H1 (cell line): ENCODE measurements at regions not wholly inside any gene's neighbourhood (a gene's known extent, or its start where the extent isn't known, plus 50 kb on each side); places are given as distances from the start of the nearest gene placed in this dataset.

ENCODE experiments used
- CTCF ChIA-PET: fragments of 300-600 bp; sonication (Branson Sonifier 250); formaldehyde crosslinking; loops from one replicate; lab custom pipeline; 2021; ENCODE audit not compliant: partially characterized antibody; lab: Charles Lee
- POLR2A ChIA-PET: fragments of 300-600 bp; sonication (Branson Sonifier 250); formaldehyde crosslinking; loops from one replicate; lab custom pipeline; 2021; ENCODE audit warnings: inconsistent platforms; ENCODE audit not compliant: partially characterized antibody; lab: Charles Lee
- DNase-seq, 2 experiments: peaks; one replicate each; pipeline versions ENCODE4 v3.0.0 to v3.0.0-alpha.2; 2010 to 2022; ENCODE audit warnings: low spot score in 2 of 2, low read depth in 1 of 2, mixed read lengths in 1 of 2
- FAIRE-seq: peaks from 2 replicates; lab custom pipeline; 2011; peaks lifted over from hg19 to GRCh38; lab: Jason Lieb, UNC
- H2AFZ ChIP-seq: 2 replicates; pipeline ENCODE4 v1.8.1; 2012; ENCODE audit warnings: low read length, inconsistent platforms
- H2AK5ac ChIP-seq: 2 replicates; pipeline ENCODE4 v1.6.1; 2013; ENCODE audit warnings: low read depth, low read length
- H2BK120ac ChIP-seq: replicated peaks from 2 replicates; pipeline ENCODE3; 2013; ENCODE audit warnings: low read depth, low read length, inconsistent platforms
- H2BK12ac ChIP-seq: 2 replicates; pipeline ENCODE4 v1.6.1; 2013; ENCODE audit warnings: low read depth, low read length
- H2BK15ac ChIP-seq: 2 replicates; pipeline ENCODE4 v1.6.1; 2013; ENCODE audit warnings: low read length
- H2BK20ac ChIP-seq: 2 replicates; pipeline ENCODE4 v1.6.1; 2013; ENCODE audit warnings: low read length
- H2BK5ac ChIP-seq: 2 replicates; pipeline ENCODE4 v1.6.1; 2013; ENCODE audit warnings: low read depth, low read length
- H3K14ac ChIP-seq: 2 replicates; pipeline ENCODE4 v1.6.1; 2013; ENCODE audit warnings: inconsistent platforms; ENCODE audit not compliant: insufficient read length
- H3K18ac ChIP-seq: 2 replicates; pipeline ENCODE4 v1.6.1; 2013; ENCODE audit warnings: low read length; ENCODE audit errors: extremely low read depth
- H3K23ac ChIP-seq: 2 replicates; pipeline ENCODE4 v1.6.1; 2013; ENCODE audit warnings: inconsistent platforms; ENCODE audit not compliant: insufficient read length
- H3K23me2 ChIP-seq: 2 replicates; pipeline ENCODE4 v1.6.1; 2013; ENCODE audit warnings: low read depth, low read length
- H3K27ac ChIP-seq: 2 replicates; pipeline ENCODE4 v1.6.1; 2011; ENCODE audit warnings: low read depth, low read length, inconsistent platforms
- H3K27me3 ChIP-seq, 4 experiments: replicated peaks in 1 of 4; 1 replicate in 1 of 4; 2 replicates in 3 of 4; pipeline versions ENCODE4 v1.6.1 to v1.8.1; 2011 to 2013; ENCODE audit warnings: low read length in 3 of 4, mild to moderate bottlenecking in 3 of 4, inconsistent platforms in 2 of 4, mixed read lengths in 2 of 4, moderate library complexity in 1 of 4; ENCODE audit not compliant: control insufficient read depth in 3 of 4, insufficient read depth in 3 of 4; ENCODE audit errors: extremely low read depth in 1 of 4
- H3K36me3 ChIP-seq, 4 experiments: 2 replicates each; pipeline versions ENCODE4 v1.6.1 to v1.8.1; 2011 to 2013; ENCODE audit warnings: mild to moderate bottlenecking in 4 of 4, low read length in 3 of 4, moderate library complexity in 2 of 4, control low read depth in 1 of 4, inconsistent platforms in 1 of 4; ENCODE audit not compliant: insufficient read depth in 4 of 4, control insufficient read depth in 2 of 4
- H3K4ac ChIP-seq: replicated peaks from 2 replicates; pipeline ENCODE3; 2013; ENCODE audit warnings: low read length, low read depth, mixed read lengths, inconsistent platforms; ENCODE audit not compliant: insufficient read length
- H3K4me1 ChIP-seq, 4 experiments: replicated peaks in 1 of 4; 1 replicate in 1 of 4; 2 replicates in 3 of 4; pipeline versions ENCODE4 v1.6.1 to v1.8.1; 2011 to 2013; ENCODE audit warnings: low read length in 3 of 4, inconsistent platforms in 2 of 4, mixed read lengths in 1 of 4; ENCODE audit not compliant: insufficient read depth in 4 of 4, control insufficient read depth in 3 of 4
- H3K4me2 ChIP-seq, 2 experiments: 2 replicates each; pipeline versions ENCODE4 v1.6.1 to v1.8.1; 2011 to 2013; ENCODE audit warnings: low read depth in 2 of 2, low read length in 2 of 2, control low read depth in 1 of 2, inconsistent platforms in 1 of 2, mild to moderate bottlenecking in 1 of 2; ENCODE audit not compliant: insufficient read depth in 1 of 2
- H3K4me3 ChIP-seq, 4 experiments: fragments of 200-600, 300-600 bp in 1 of 4; sonication (generic), shearing (Covaris generic), sonication (Bioruptor Twin) in 1 of 4; 2 replicates each; pipeline versions ENCODE4 v1.5.1 to v1.8.1; 2011 to 2016; ENCODE audit warnings: low read length in 4 of 4, low read depth in 3 of 4, control low read depth in 2 of 4, inconsistent platforms in 2 of 4, mild to moderate bottlenecking in 2 of 4, mixed read lengths in 1 of 4, moderate library complexity in 1 of 4; ENCODE audit not compliant: insufficient read depth in 2 of 4; ENCODE audit errors: extremely low read depth in 1 of 4
- H3K56ac ChIP-seq: replicated peaks from 2 replicates; pipeline ENCODE3; 2013; ENCODE audit warnings: low read depth, mild to moderate bottlenecking, mixed read lengths, low read length, inconsistent platforms; ENCODE audit not compliant: insufficient read length
- H3K79me1 ChIP-seq: 2 replicates; pipeline ENCODE4 v1.6.1; 2013; ENCODE audit warnings: low read depth, low read length, control low read depth
- H3K79me2 ChIP-seq, 2 experiments: 2 replicates each; pipeline versions ENCODE4 v1.6.1 to v1.8.1; 2012 to 2013; ENCODE audit warnings: low read length in 2 of 2, mild to moderate bottlenecking in 2 of 2, inconsistent platforms in 1 of 2; ENCODE audit not compliant: insufficient read depth in 2 of 2, control insufficient read depth in 1 of 2
- H3K9ac ChIP-seq, 4 experiments: replicated peaks in 1 of 4; 1 replicate in 1 of 4; 2 replicates in 3 of 4; pipeline versions ENCODE4 v1.6.1 to v1.8.1; 2011 to 2013; ENCODE audit warnings: low read depth in 3 of 4, low read length in 3 of 4, control low read depth in 2 of 4, mild to moderate bottlenecking in 2 of 4, moderate library complexity in 2 of 4, inconsistent platforms in 1 of 4; ENCODE audit errors: extremely low read depth in 1 of 4
- H3K9me3 ChIP-seq, 2 experiments: 2 replicates each; pipeline versions ENCODE4 v1.6.1 to v1.8.1; 2012 to 2013; ENCODE audit warnings: mild to moderate bottlenecking in 2 of 2, moderate library complexity in 2 of 2, control low read depth in 1 of 2, inconsistent platforms in 1 of 2, low read depth in 1 of 2, low read length in 1 of 2, mixed read lengths in 1 of 2; ENCODE audit not compliant: insufficient read depth in 2 of 2
- H4K20me1 ChIP-seq, 2 experiments: replicated peaks in 1 of 2; 2 replicates each; pipeline versions ENCODE3 to v1.8.1; 2011 to 2013; ENCODE audit warnings: inconsistent platforms in 2 of 2, low read length in 2 of 2, mild to moderate bottlenecking in 1 of 2; ENCODE audit not compliant: insufficient read depth in 2 of 2, control insufficient read depth in 1 of 2
- H4K5ac ChIP-seq: 2 replicates; pipeline ENCODE4 v1.6.1; 2013; ENCODE audit warnings: low read length, low read depth, mixed read lengths, inconsistent platforms; ENCODE audit not compliant: insufficient read length
- H4K8ac ChIP-seq: 2 replicates; pipeline ENCODE4 v1.8.0; 2013; ENCODE audit warnings: mild to moderate bottlenecking, moderate library complexity, low read length, inconsistent platforms; ENCODE audit not compliant: insufficient read depth; ENCODE audit errors: extremely low read depth
- H4K91ac ChIP-seq: replicated peaks from 2 replicates; pipeline ENCODE3; 2013; ENCODE audit warnings: low read length, mixed read lengths, inconsistent platforms; ENCODE audit not compliant: insufficient read length
- EGR1 ChIP-seq: IDR thresholded peaks from 2 replicates; pipeline ENCODE4 v1.6.1; 2011; ENCODE audit warnings: low read depth, low read length, borderline replicate concordance
- RBBP5 ChIP-seq: IDR thresholded peaks from 2 replicates; pipeline ENCODE4 v1.7.1; 2012; ENCODE audit warnings: low read depth, mild to moderate bottlenecking, inconsistent platforms, low read length, moderate library complexity, borderline replicate concordance
- TAF7 ChIP-seq: optimal IDR thresholded peaks from 2 replicates; pipeline ENCODE3; 2011; ENCODE audit warnings: low read depth, mild to moderate bottlenecking, inconsistent platforms, low read length, moderate library complexity, borderline replicate concordance
- WGBS, 2 experiments: shearing (Covaris generic) in 1 of 2; methylation state at CpG; one replicate each; pipeline versions ENCODE4 v1.1.6 to v1.1.7; 2013 to 2015; ENCODE audit warnings: low lambda C conversion rate in 2 of 2, mixed read lengths in 2 of 2, inconsistent platforms in 1 of 2, low coverage in 1 of 2, missing lambda C conversion rate in 1 of 2; ENCODE audit not compliant: insufficient replicate concordance in 2 of 2, insufficient coverage in 1 of 2, insufficient read length in 1 of 2; ENCODE audit errors: extremely low coverage in 1 of 2, missing lambda C conversion rate in 1 of 2; 5-methylcytosine and 5-hydroxymethylcytosine counted together
- TF ChIP-seq, protein P1 (sequence below): IDR thresholded peaks from 2 replicates; pipeline ENCODE4 v1.6.1; 2012; ENCODE audit warnings: inconsistent platforms
- TF ChIP-seq, protein P2 (sequence below): IDR thresholded peaks from 2 replicates; pipeline ENCODE4 v1.6.1; 2012; ENCODE audit warnings: low read length, inconsistent platforms

DNA sequence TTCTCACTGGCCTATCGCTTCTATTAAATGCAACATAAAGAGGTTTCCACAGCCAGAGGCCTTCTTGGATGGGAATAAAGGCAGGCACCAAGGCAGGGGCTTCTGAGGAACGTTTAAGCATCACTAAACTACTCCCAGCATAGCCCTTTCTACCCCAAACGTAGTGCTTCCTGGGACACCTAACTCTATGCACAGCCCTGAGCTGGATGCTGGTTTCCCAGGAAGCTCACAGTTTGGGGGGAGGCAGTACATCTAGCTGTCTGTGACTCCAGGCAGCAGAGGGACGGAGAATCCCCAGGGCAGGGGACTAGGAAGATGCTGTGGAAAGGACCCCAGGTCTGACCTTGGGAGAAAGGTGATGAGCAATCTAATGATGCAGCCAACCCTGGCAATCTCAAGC is 192.8 kb upstream of the ZMIZ1 start:
- Histone ChIP-seq H3K4me2 (no peak overlapping the region; a peak in 1 of 4 replicates), H3K79me2 (no peaks in the 10 kb centered on the region), H4K20me1 (peaks cover 0 to 2% of the 10 kb centered on the region in 2 experiments), H3K27me3 (peaks cover 8 to 31% (median 22%) of the 10 kb centered on the region in 4 experiments), H3K9ac (no peak overlapping the region), H3K4me3 (no peak overlapping the region), H2BK20ac (no peak overlapping the region), H3K79me1 (no peaks in the 10 kb centered on the region), H3K9me3 (0 out of 4 replicates have a peak, but pooled peaks cover 0 to 2% of the 10 kb centered on the region in 2 experiments), H3K18ac (no peak overlapping the region), H3K27ac (no peak overlapping the region), H3K23me2 (no peaks in the 10 kb centered on the region), H3K4me1 (peaks cover 2 to 14% (median 6%) of the 10 kb centered on the region in 4 experiments; a peak in 6 of 7 replicates), H2BK5ac (no peak overlapping the region), H4K5ac (no peak overlapping the region), H3K23ac (no peak overlapping the region), H2BK15ac (no peak overlapping the region), H4K8ac (no peak overlapping the region), H3K4ac (no peak overlapping the region), H2BK120ac (no peak overlapping the region), H2AK5ac (no peak overlapping the region), H2BK12ac (peak overlapping the region; percentile 20; the same call in 1 of the 2 replicates), H4K91ac (no peak overlapping the region), H3K14ac (no peak overlapping the region), H3K56ac (no peak overlapping the region), H2AFZ (no peak overlapping the region), H3K36me3 (no peaks in the 10 kb centered on the region)
- WGBS, 2 experiments = 69% methylated on average over 4 of the region's 4 CpGs; no CpG with 5 or more reads in 1 of the 2 experiments
- no peak for FAIRE-seq
- POLR2A ChIA-PET = interaction anchor here (1.1 kb wide), 1 partner anchor 665 kb away, joined by 3 read pairs; no protein-coding TSS in a partner anchor
- DNase-seq = peak in 1 of 2 experiments; percentile 39
- CTCF ChIA-PET = interaction anchor here (0.7 to 2.0 kb wide), 3 partner anchors 16 to 320 kb away, joined by 3 to 8 read pairs (median 3); no protein-coding TSS in a partner anchor
- no peak for TF ChIP-seq EGR1
- no peak for TF ChIP-seq RBBP5
- TF ChIP-seq, protein P1, sequence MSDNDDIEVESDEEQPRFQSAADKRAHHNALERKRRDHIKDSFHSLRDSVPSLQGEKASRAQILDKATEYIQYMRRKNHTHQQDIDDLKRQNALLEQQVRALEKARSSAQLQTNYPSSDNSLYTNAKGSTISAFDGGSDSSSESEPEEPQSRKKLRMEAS = no peak
- TF ChIP-seq, protein P2, sequence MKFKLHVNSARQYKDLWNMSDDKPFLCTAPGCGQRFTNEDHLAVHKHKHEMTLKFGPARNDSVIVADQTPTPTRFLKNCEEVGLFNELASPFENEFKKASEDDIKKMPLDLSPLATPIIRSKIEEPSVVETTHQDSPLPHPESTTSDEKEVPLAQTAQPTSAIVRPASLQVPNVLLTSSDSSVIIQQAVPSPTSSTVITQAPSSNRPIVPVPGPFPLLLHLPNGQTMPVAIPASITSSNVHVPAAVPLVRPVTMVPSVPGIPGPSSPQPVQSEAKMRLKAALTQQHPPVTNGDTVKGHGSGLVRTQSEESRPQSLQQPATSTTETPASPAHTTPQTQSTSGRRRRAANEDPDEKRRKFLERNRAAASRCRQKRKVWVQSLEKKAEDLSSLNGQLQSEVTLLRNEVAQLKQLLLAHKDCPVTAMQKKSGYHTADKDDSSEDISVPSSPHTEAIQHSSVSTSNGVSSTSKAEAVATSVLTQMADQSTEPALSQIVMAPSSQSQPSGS = no peak
- no peak for TF ChIP-seq TAF7
